ENCODE measurements at regions not wholly inside any gene's neighbourhood (a gene's known extent, or its start where the extent isn't known, plus 50 kb on each side); places are given as distances from the start of the nearest gene placed in this dataset.

GRCh38 chr2:5502385-5502784, 189.8 kb upstream of the SOX11 start:
- H2AFZ ChIP-seq (ENCODE audit: low read depth, low read length), result no peak overlapping the region
- H3K9ac ChIP-seq (ENCODE audit: low read length), result no peak overlapping the region
- H3K27me3 ChIP-seq (ENCODE audit: low read depth, low read length), result no peaks in the 10 kb centered on the region
- no peaks in the 10 kb centered on the region for H3K9me3 ChIP-seq (ENCODE audit: insufficient read depth, low read length)
- no peak overlapping the region for H3K27ac ChIP-seq (ENCODE audit: low read length)
- H3K36me3 ChIP-seq (replicated peaks; ENCODE audit: low read depth, low read length), result no peaks in the 10 kb centered on the region
- no peaks in the 10 kb centered on the region for H3K79me2 ChIP-seq (ENCODE audit: low read length)
- H3K4me1 ChIP-seq (ENCODE audit: low read length), result no peaks in the 10 kb centered on the region
- TF ChIP-seq CTCF (IDR thresholded peaks at IDR 0.05; ENCODE audit: low read depth, low read length) (no peak), EZH2phosphoT487 (IDR thresholded peaks at IDR 0.05; ENCODE audit: low read depth) (no peak)
- H4K20me1 ChIP-seq (ENCODE audit: insufficient read depth, low read length), result no peaks in the 10 kb centered on the region
- H3K4me3 ChIP-seq (ENCODE audit: low read length), result no peak overlapping the region
- no peak overlapping the region for H3K4me2 ChIP-seq (ENCODE audit: low read length)

DNA sequence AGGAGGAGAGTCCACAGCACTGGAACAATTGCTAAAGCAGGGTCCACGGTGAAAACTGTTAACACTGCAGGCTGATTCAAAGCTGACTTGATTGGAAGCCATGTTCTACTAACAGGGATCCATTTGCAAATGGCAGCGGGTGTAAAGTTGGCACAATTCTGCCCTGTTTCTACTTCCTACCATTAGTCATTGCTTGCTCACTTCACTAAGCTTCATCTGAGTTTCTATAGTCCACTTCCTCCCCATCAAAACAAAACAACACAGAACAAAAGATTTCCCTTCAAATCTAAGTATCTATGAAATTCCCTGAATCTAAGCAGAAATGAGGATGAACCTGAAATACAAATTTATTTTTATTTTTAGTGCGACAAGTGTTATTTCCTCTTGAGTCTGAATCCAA, 187.4 kb upstream of the SOX11 start:
- no peaks in the 10 kb centered on the region for H3K36me3 ChIP-seq (replicated peaks; ENCODE audit: low read depth, low read length)
- H2AFZ ChIP-seq (ENCODE audit: low read depth, low read length), result no peak overlapping the region
- H3K27me3 ChIP-seq (ENCODE audit: low read depth, low read length), result no peaks in the 10 kb centered on the region
- H3K9ac ChIP-seq (ENCODE audit: low read length), result no peak overlapping the region
- H3K4me2 ChIP-seq (ENCODE audit: low read length), result no peak overlapping the region
- H3K4me3 ChIP-seq (ENCODE audit: low read length), result no peak overlapping the region
- H3K9me3 ChIP-seq (ENCODE audit: insufficient read depth, low read length), result no peaks in the 10 kb centered on the region
- no peak overlapping the region for H3K27ac ChIP-seq (ENCODE audit: low read length)
- H3K4me1 ChIP-seq (ENCODE audit: low read length), result no peaks in the 10 kb centered on the region
- no peaks in the 10 kb centered on the region for H3K79me2 ChIP-seq (ENCODE audit: low read length)
- TF ChIP-seq EZH2phosphoT487 (IDR thresholded peaks at IDR 0.05; ENCODE audit: low read depth) (no peak), CTCF (IDR thresholded peaks at IDR 0.05; ENCODE audit: low read depth, low read length) (no peak)
- H4K20me1 ChIP-seq (ENCODE audit: insufficient read depth, low read length), result no peaks in the 10 kb centered on the region

- H3K27me3 ChIP-seq (ENCODE audit: low read depth, low read length), result no peaks in the 10 kb centered on the region
- H4K20me1 ChIP-seq (ENCODE audit: insufficient read depth, low read length), result no peaks in the 10 kb centered on the region
- TF ChIP-seq CTCF (IDR thresholded peaks at IDR 0.05; ENCODE audit: low read depth, low read length) (no peak), EZH2phosphoT487 (IDR thresholded peaks at IDR 0.05; ENCODE audit: low read depth) (no peak)
- H3K4me2 ChIP-seq (ENCODE audit: low read length), result no peak overlapping the region
- no peaks in the 10 kb centered on the region for H3K4me1 ChIP-seq (ENCODE audit: low read length)
- no peak overlapping the region for H3K27ac ChIP-seq (ENCODE audit: low read length)
- H2AFZ ChIP-seq (ENCODE audit: low read depth, low read length), result no peak overlapping the region
- H3K9me3 ChIP-seq (ENCODE audit: insufficient read depth, low read length), result no peaks in the 10 kb centered on the region
- H3K9ac ChIP-seq (ENCODE audit: low read length), result no peak overlapping the region
- H3K79me2 ChIP-seq (ENCODE audit: low read length), result no peaks in the 10 kb centered on the region
- no peak overlapping the region for H3K4me3 ChIP-seq (ENCODE audit: low read length)
- no peaks in the 10 kb centered on the region for H3K36me3 ChIP-seq (replicated peaks; ENCODE audit: low read depth, low read length)
Measured at GRCh38 chr2:5507367-5507766, 184.8 kb upstream of the SOX11 start.

- Histone ChIP-seq H3K4me3 (ENCODE audit: low read length) (no peak overlapping the region), H3K27ac (ENCODE audit: low read length) (no peak overlapping the region), H3K4me2 (ENCODE audit: low read length) (no peak overlapping the region), H3K9me3 (ENCODE audit: insufficient read depth, low read length) (no peaks in the 10 kb centered on the region), H4K20me1 (ENCODE audit: insufficient read depth, low read length) (no peaks in the 10 kb centered on the region), H3K9ac (ENCODE audit: low read length) (no peak overlapping the region), H3K4me1 (ENCODE audit: low read length) (no peaks in the 10 kb centered on the region), H3K36me3 (replicated peaks; ENCODE audit: low read depth, low read length) (no peaks in the 10 kb centered on the region), H3K27me3 (ENCODE audit: low read depth, low read length) (no peaks in the 10 kb centered on the region), H3K79me2 (ENCODE audit: low read length) (no peaks in the 10 kb centered on the region), H2AFZ (ENCODE audit: low read depth, low read length) (no peak overlapping the region)
- TF ChIP-seq EZH2phosphoT487 (IDR thresholded peaks at IDR 0.05; ENCODE audit: low read depth) (no peak), CTCF (IDR thresholded peaks at IDR 0.05; ENCODE audit: low read depth, low read length) (no peak)
Measured at GRCh38 chr2:5509362-5509761, 182.8 kb upstream of the SOX11 start.

All from OCI-LY3 (cell line).